GM19455 (cell line): ENCODE measurements at regions not wholly inside any gene's neighbourhood (a gene's known extent, or its start where the extent isn't known, plus 50 kb on each side); places are given as distances from the start of the nearest gene placed in this dataset.
"Not testable (repeated sequence)": the region's sequence is repeated elsewhere in the genome, so short reads cannot be mapped to it uniquely, and the experiment has no call there.

Source experiments
- ATAC-seq: cut with Tn5 transposase; IDR thresholded peaks from one replicate; pipeline ENCODE4 v1.9.1; 2021; ENCODE audit not compliant: unreplicated experiment

- ATAC-seq: not testable (repeated sequence)
Measured at GRCh38 chr12:9449657-9450126, 158.0 kb downstream of the KLRB1 start.

GRCh38 chr12:9449181-9449580 lies 158.5 kb downstream of the KLRB1 start:
- ATAC-seq: no peak

GRCh38 chr12:9448648-9449047 lies 159.1 kb downstream of the KLRB1 start:
- peak; percentile 8 for ATAC-seq

DNA sequence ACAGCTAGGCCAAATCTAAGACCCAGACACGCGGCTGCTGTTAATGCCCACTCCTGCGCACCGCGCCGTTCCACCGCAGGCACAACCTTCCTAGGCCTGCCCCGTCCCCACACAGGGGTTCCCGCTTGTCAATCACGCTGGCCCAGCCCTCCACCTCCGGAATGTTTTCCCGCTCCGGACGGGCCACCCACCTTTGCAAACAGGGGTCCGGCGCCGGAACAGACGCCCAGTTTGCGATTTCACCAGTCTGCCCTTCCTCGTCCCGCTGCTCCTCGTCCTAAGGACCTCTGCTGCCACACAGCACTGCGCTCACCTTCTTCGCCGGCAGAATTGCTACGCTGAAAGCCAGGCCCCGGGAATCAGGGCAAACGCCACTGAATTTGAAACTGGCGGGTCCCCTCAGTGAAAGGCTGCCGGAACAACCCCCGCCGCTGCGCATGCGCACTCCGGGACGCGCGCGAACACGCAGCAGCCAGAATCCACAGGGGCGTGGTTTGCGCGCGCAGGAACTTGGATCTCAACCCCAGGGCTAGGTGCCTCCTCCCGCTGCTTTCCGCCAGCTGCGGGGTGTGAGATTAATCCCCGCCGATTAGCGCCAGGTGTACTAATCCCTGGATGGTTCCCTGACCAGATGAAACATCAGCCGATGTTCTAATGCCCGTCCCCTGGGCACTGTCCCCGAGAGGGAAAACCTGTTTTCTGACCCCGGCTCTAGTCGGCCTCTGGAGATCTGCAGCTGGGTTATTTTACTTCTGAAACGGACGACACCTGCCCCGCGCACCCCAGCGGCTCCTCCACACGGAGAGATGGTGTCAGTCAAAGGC lies 159.7 kb downstream of the KLRB1 start:
- ATAC-seq: peak; percentile 56

DNA sequence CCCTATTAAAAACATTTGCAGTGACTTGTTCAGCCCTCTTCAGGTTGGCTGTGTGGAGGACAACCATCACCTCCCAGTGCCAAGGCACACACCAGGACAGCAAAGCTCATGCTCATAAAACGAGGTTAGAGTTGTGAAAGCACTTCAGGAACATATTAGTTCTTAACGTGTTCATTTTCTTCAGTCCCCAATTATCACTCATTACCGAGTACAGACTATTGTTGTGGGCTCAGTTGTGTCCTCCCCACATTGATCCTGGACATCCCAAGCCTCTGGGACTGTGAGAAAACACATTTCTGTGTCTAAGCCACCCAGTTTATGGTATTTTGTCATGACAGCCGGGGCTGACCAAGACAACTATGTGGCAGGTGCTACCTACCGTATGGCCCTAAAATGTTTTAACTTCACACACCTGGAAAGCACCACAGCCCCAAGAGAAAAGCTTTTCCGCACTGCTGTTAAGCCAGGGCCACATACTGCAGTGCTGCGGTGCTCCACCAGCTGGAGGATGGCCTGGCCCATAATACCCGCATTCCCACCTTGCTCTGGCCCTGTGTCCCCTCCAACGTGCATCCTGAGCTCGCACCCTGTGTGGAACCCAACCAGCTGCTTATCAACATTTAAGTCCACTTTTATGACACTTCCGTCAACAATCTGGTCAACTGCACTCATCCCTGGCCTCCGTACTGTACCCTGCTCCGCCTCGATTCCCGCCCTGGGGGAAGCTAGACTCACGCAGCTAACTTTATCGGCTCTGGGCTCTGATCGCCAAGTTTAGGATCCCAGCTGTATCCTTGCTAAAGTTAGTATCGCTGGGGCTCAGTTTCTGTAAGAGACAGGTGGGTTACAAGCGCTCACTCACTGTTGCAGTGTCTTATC lies 160.6 kb downstream of the KLRB1 start:
- ATAC-seq: peak; percentile 23

GRCh38 chr12:9440428-9440827 lies 167.3 kb downstream of the KLRB1 start:
- ATAC-seq: not testable (repeated sequence)

- ATAC-seq: not testable (repeated sequence)
Measured at GRCh38 chr12:9435682-9436081, 172.0 kb downstream of the KLRB1 start.

DNA sequence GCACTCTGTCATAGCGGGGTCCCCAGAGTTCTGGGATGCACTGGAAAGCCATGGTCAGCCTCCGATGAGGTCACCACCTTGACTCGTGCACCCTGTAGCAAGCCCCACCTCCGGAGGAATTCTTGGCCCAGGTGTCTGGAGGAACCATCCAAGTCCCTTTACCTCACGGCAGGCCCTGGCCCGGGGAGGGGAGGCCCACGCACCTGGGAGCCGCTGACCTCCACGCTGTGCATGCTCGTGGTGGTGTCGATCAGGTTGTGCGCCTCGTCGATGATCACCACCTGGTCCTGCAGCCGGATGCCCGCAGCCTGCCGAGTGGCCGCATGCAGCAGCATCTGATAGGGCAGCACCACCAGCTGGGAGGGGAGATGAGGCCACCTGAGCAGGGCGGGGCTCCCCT lies 177.3 kb downstream of the KLRB1 start:
- not testable (repeated sequence) for ATAC-seq

- not testable (repeated sequence) for ATAC-seq
Measured at GRCh38 chr12:9428856-9429255, 178.9 kb downstream of the KLRB1 start.

DNA sequence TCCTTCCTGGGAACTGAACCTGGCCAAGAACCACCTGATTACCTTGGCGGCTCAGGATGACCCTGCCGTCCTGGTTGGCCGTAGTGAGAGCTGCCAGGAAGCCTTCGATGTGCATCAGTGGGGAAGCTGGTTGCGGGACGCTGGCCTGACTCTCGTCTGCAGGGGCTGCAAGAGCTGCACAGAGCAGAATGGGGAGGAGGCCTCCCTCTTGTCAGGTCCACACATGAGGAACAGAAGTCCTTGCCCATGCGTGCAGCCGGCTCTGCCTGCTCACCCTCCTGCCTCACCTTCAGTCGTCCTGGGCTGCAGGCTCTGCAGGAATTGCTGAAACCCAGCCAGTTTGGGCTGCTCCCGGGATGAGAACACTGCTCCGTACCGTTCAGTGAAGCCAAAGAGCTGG lies 182.3 kb downstream of the KLRB1 start:
- not testable (repeated sequence) for ATAC-seq

GRCh38 chr12:9424175-9424740 lies 183.5 kb downstream of the KLRB1 start:
- not testable (repeated sequence) for ATAC-seq

- ATAC-seq: peak; percentile 54
Measured at GRCh38 chr12:9422689-9423088, 185.0 kb downstream of the KLRB1 start.

DNA sequence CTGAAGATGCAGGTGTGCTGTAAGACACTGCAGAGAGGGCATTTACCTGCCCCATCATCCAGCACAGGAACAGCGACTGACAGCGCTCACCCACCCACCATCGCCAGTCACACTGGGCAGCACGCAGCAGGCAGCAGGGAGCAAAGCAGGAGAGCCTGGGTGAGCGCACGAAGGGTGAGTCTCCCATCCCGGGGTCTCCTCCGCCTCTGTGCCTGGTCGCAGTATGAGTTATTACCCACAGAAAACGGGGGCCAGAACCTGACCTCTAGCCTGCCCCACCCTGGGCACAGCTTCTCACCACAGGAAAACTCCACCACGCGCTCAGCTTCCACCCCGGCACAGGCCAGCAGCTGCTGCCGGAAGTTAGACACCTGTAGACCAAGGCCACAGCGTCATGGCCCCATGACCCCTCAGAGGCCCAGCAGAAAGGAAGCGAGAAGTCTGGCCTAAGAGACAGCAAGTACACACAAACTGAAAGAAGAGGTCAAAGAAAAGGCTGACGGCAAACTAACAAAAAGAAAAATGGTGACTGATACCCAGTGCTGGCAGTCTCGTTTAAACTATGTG lies 186.1 kb downstream of the KLRB1 start:
- peak; percentile 70 for ATAC-seq

GRCh38 chr12:9420817-9421519 lies 186.7 kb downstream of the KLRB1 start:
- ATAC-seq: not testable (repeated sequence)

DNA sequence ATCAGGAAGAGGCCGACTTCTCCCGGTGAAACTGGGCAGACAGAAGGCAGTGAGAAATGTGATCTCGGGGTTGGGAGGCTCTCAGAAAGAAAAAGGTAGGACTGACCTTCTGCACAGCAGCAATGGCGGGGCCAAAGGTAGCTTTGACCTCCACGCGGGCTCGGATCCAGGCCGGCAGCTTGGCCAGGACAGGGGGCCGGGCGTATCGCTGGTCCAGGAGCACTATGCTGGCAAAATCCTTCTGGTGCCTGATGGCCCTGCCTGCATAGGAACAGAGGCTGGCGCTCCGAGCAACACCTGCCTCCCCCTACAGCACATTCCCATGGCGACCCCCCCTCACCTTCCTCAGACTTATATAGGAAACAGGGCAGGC lies 189.1 kb downstream of the KLRB1 start:
- ATAC-seq: not testable (repeated sequence)

DNA sequence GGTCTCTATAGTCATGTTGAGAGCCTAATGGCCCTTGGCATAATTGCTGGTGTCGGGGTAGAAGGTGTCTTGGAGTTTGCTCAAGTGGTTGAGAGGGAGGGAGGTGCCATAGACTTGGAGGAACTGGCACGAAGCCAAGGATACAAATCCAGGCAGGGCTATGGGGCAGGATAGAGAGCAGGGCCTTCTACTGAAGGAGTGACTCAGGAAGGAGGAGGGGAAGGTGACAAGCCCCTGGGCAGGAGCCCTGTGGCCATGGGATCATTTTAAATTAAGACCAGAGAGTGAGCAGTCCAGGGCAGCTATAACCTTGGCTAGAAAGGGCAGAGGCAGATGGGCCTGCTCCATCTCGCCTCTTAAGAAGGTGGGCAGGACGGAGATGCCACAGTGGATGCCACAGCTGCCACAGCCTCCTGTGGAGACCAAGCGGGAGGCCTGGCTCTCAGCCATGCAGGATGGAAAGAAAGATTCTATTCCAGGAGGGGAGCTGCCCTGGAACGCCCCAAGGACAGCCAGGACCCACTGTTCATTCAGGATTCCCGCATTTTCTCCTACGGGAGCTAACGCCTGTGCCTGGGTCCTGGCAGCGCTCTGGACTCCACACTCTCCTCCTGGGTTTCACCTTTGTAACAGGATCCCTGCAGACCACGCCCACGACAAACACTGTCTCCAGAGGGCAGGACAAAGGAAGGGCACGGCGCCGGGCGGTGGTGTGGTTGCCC lies 189.6 kb downstream of the KLRB1 start:
- ATAC-seq: not testable (repeated sequence)

- ATAC-seq: not testable (repeated sequence)
Measured at GRCh38 chr12:9417341-9417740, 190.4 kb downstream of the KLRB1 start.

DNA sequence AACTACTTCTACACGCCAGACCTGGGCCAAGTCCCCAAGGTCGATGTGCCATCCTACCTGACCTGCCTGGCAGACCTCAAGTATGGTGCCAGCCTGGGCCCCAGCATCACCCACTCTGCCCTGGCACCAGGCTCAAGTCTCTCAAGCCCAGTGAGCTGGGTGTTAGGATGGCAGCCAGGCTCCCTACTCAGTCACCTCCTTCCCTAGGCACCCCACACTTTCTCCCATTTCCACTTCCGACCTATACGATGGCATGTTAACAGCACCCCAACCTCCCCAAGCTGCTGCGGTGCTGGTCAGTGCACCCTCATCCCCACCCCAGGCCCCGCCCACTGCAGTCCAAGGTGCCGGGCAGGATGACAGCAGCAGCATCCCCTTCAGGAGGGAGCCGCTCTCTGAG lies 191.4 kb downstream of the KLRB1 start:
- not testable (repeated sequence) for ATAC-seq

DNA sequence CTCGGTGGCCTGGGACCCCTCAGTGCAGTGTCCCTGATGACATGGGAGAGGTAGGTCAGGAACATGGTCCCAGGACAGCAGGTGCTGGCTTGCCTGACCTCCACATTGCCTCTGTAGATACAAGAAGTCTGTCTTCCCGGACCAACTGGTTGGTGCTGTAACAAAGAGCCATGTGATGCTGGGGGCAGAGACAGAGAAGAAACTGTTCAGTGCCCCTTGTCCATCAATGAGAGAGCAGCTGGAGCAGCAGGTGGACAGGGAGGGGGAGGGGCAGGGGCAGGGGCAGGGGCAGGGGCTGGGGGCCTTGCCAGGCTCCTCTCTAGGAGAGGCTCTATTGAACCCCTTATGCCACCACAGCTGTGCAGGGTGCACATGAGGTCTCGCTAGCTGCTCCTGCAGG lies 191.8 kb downstream of the KLRB1 start:
- not testable (repeated sequence) for ATAC-seq

GRCh38 chr12:9413862-9414261 lies 193.9 kb downstream of the KLRB1 start:
- not testable (repeated sequence) for ATAC-seq
